Osteoblast (primary cell): ENCODE measurements at regions not wholly inside any gene's neighbourhood (a gene's known extent, or its start where the extent isn't known, plus 50 kb on each side); places are given as distances from the start of the nearest gene placed in this dataset.
"Not testable (repeated sequence)": the region's sequence is repeated elsewhere in the genome, so short reads cannot be mapped to it uniquely, and the experiment has no call there.

Experiments
- DNase-seq: peaks from one replicate; pipeline ENCODE4 v3.0.0; 2011; ENCODE audit warnings: low spot score, mixed read lengths; ENCODE audit not compliant: insufficient read length; ENCODE audit errors: missing footprints
- H2AFZ ChIP-seq: 2 replicates; pipeline ENCODE4 v1.6.0; 2011; ENCODE audit warnings: mild to moderate bottlenecking, low read length
- H3K27ac ChIP-seq: 2 replicates; pipeline ENCODE4 v1.5.1; 2011; ENCODE audit warnings: mild to moderate bottlenecking, low read depth, low read length, moderate library complexity
- H3K27me3 ChIP-seq: 2 replicates; pipeline ENCODE4 v1.6.0; 2012; ENCODE audit warnings: mild to moderate bottlenecking, control low read depth, inconsistent platforms, low read length, moderate library complexity; ENCODE audit not compliant: insufficient read depth
- H3K36me3 ChIP-seq: 2 replicates; pipeline ENCODE4 v1.5.1; 2011; ENCODE audit warnings: mild to moderate bottlenecking, low read length, control low read depth, moderate library complexity; ENCODE audit not compliant: insufficient read depth
- H3K4me1 ChIP-seq: 2 replicates; pipeline ENCODE4 v1.5.1; 2011; ENCODE audit warnings: mild to moderate bottlenecking, low read length, control low read depth, moderate library complexity; ENCODE audit not compliant: insufficient read depth
- H3K4me2 ChIP-seq: 2 replicates; pipeline ENCODE4 v1.6.0; 2011; ENCODE audit warnings: mild to moderate bottlenecking, low read length; ENCODE audit not compliant: insufficient read depth
- H3K4me3 ChIP-seq: fragments of 200-600 bp; sonication (generic); 3 replicates; pipeline ENCODE4 v1.5.1; 2012; ENCODE audit warnings: mild to moderate bottlenecking, low read length, inconsistent platforms; ENCODE audit not compliant: insufficient read depth
- H3K79me2 ChIP-seq: 2 replicates; pipeline ENCODE4 v1.6.0; 2012; ENCODE audit warnings: mild to moderate bottlenecking, low read length, control low read depth, inconsistent platforms; ENCODE audit not compliant: insufficient read depth
- H3K9me3 ChIP-seq: 2 replicates; pipeline ENCODE4 v1.5.1; 2011; ENCODE audit warnings: low read depth, low read length, control low read depth
- H4K20me1 ChIP-seq: 2 replicates; pipeline ENCODE4 v1.6.0; 2012; ENCODE audit warnings: mild to moderate bottlenecking, low read length, control low read depth; ENCODE audit not compliant: insufficient read depth

DNA sequence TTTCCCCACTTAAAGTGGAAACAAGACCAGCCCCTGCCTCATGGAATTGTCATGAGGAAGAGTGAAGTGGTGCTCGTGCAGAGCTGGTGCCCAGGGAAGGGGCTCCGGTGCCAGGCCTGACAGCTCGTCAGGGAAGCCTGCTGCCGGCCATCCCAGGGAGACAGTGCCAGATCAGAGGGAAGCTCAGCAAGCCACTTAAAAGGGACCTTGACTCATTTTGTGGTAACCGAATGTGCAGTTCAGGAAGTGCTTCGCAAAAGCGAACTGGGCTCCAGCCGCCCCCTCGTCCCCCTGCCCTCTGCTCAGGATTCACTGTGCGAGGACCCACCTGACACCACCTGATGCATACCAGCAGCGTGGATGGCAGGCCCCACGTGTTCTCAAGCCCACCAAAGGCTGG lies 209.6 kb upstream of the PLGLB2 start:
- H3K4me1 ChIP-seq, H3K27ac ChIP-seq, H3K9me3 ChIP-seq, H3K79me2 ChIP-seq, H3K4me3 ChIP-seq, H3K36me3 ChIP-seq, H3K27me3 ChIP-seq, DNase-seq, H3K4me2 ChIP-seq, H2AFZ ChIP-seq, H4K20me1 ChIP-seq: not testable (repeated sequence)

- H3K4me1 ChIP-seq, DNase-seq, H3K27ac ChIP-seq, H3K4me3 ChIP-seq, H3K36me3 ChIP-seq, H3K27me3 ChIP-seq, H4K20me1 ChIP-seq, H3K4me2 ChIP-seq, H3K79me2 ChIP-seq, H3K9me3 ChIP-seq, H2AFZ ChIP-seq: not testable (repeated sequence)
These were observed 208.5 kb upstream of the PLGLB2 start for GRCh38 chr2:87539151-87539943.

DNA sequence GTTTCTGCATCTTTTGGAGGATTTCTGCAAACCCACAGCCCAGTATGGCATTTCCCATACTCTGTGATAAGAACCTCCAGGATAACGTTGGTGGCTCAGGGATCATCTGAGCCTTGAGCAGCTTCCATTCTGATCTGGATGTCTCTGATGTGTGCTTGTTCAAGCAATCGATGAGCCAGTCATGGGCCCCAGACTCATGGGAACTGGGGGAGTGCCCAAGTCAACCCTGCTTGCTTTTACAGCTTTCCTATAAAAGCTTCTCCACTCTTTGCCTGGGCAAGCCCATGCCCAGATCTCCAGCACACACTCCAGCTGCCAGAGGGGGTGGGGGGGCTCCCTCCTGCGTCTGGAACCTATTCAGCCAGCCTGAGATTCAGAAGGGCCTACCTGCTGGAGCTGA lies 207.6 kb upstream of the PLGLB2 start:
- H3K4me3 ChIP-seq, H3K4me1 ChIP-seq, H3K9me3 ChIP-seq, H3K36me3 ChIP-seq, H4K20me1 ChIP-seq, H3K4me2 ChIP-seq, H3K27ac ChIP-seq, H2AFZ ChIP-seq, H3K27me3 ChIP-seq, DNase-seq, H3K79me2 ChIP-seq: not testable (repeated sequence)

DNA sequence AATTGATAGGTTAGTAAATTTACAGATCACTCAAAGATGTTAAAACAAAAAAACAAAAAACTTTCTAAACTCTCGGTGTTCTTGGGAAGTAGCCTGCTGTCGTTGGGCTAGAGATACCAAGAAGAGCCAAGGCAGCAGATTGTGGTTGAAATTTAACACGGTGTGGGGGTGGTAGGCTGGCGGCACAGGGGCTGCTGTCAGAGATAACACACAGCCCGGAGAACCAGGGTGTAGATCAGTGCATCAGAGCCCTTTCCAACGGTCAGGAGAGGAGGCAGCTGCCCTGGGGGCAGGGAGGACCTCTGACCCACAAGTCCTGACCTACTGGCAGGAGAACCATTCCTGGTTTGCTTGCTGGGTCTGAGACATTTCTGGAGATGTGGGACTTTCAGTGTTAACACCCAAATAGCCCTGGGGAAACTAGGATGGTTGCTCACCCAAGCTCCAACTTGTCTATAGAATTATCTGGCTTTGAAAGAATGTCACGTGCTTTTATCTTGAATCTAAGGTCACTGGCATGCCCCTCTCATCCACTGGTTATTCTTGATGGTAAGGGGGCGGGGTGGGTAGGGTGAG lies 205.2 kb upstream of the PLGLB2 start:
- not testable (repeated sequence) for H3K9me3 ChIP-seq, H3K4me2 ChIP-seq, H3K36me3 ChIP-seq, H3K79me2 ChIP-seq, DNase-seq, H3K4me3 ChIP-seq, H4K20me1 ChIP-seq, H3K27ac ChIP-seq, H2AFZ ChIP-seq, H3K27me3 ChIP-seq, H3K4me1 ChIP-seq

DNA sequence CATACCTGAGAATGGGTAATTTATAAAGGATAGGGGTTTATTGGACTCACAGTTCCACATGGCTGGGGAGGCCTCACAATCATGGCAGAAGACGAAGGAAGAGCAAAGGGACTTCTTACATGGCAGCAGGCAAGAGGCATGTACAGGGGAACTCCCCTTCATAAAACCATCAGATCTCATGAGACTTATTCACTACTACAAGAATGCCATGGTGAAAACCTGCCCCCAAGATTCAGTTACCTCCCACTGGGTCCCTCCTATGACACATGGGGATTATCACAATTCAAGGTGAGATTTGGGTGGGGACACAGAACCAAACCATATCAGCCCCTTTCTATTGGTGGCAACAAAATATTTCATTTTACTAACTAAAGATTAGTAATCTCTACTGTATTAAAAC lies 204.1 kb upstream of the PLGLB2 start:
- H2AFZ ChIP-seq, H3K79me2 ChIP-seq, H3K4me3 ChIP-seq, H3K27ac ChIP-seq, H3K36me3 ChIP-seq, H3K4me2 ChIP-seq, DNase-seq, H3K9me3 ChIP-seq, H4K20me1 ChIP-seq, H3K4me1 ChIP-seq, H3K27me3 ChIP-seq: not testable (repeated sequence)

- H3K4me2 ChIP-seq, H4K20me1 ChIP-seq, H3K4me1 ChIP-seq, H3K4me3 ChIP-seq, H3K27me3 ChIP-seq, H3K79me2 ChIP-seq, H2AFZ ChIP-seq, H3K27ac ChIP-seq, DNase-seq, H3K36me3 ChIP-seq, H3K9me3 ChIP-seq: not testable (repeated sequence)
These were observed 200.8 kb upstream of the PLGLB2 start for GRCh38 chr2:87547106-87547505.

DNA sequence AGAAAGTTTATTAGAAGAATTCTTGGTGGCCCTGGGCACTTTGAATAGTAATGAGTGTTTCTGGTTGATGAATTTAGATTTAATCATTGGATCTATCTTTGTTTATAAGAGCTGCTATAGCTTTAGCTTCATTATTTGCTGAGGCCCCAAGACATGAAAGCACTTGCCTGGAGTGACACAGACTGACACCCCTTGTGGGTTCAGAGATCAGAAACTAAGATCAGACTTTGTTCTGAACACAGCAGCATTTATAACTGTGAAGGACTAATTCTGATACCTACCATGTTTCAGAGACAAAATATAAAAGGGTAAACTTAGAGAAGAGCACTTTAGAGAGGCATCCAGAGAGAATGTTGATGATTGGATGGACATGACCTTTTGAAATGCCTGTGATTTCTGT lies 199.9 kb upstream of the PLGLB2 start:
- not testable (repeated sequence) for H4K20me1 ChIP-seq, H3K9me3 ChIP-seq, H3K4me2 ChIP-seq, H3K27ac ChIP-seq, H3K4me1 ChIP-seq, H3K36me3 ChIP-seq, H3K27me3 ChIP-seq, DNase-seq, H3K4me3 ChIP-seq, H2AFZ ChIP-seq, H3K79me2 ChIP-seq

DNA sequence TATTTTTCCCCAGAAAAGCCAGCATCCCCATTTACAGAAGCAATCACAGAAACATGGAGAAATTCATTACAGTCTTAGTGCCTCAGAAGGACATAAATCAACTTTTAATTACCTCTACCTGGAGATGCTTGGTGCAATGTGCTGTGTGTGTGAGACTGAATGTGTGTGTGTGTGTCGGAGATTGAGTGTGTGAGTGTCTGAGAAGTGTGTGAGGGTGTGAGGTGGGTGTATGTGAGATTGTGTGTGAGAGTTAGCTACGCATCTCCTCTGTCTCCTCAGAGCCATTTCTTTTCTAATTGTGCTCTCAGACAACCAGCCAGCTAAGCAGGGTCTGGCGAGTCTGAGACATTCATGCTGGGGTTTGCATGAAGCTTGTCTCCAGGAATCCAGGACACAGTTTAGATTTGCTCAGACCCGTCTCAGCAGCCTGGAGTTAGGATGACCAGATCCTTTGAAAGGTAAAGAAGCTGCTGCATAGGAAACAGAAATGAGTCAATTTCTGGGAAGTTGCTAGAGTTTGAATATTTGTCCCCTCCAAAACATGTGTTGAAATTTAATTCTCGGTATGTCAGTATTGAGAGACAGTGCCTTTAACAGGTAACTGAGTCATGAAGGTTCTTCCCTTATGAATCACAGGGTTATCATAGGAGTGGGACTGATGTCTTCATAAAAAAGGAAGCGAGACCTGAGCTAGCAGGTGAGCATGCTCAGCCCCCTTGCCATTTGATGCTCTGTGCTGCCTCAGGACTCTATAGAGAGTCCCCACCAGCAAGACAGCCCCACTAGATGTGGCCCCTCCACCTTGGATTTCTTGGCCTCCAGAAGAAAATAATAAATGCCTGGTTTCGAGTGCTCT lies 199.0 kb upstream of the PLGLB2 start:
- not testable (repeated sequence) for H2AFZ ChIP-seq, H3K4me2 ChIP-seq, H3K9me3 ChIP-seq, H3K79me2 ChIP-seq, H3K27me3 ChIP-seq, H3K27ac ChIP-seq, DNase-seq, H3K4me3 ChIP-seq, H3K4me1 ChIP-seq, H3K36me3 ChIP-seq, H4K20me1 ChIP-seq
